ENCODE measurements at regions not wholly inside any gene's neighbourhood (a gene's known extent, or its start where the extent isn't known, plus 50 kb on each side); places are given as distances from the start of the nearest gene placed in this dataset.

- intact Hi-C loops (cut with DNase I), result no loop called here
- Histone ChIP-seq H3K27ac (no peak overlapping the region), H3K27me3 (no peaks in the 10 kb centered on the region), H3K9me3 (no peaks in the 10 kb centered on the region), H3K36me3 (no peaks in the 10 kb centered on the region), H3K4me1 (no peaks in the 10 kb centered on the region), H3K4me3 (no peak overlapping the region)
- no peak for TF ChIP-seq CTCF (IDR thresholded peaks at IDR 0.05)
- ATAC-seq (no peak), DNase-seq (no peak)
- 74 to 79% methylated on average over 6 of the region's 6 CpGs for WGBS, 2 donors
These were observed 53.8 kb upstream of the NRSN1 start for GRCh38 chr6:24072038-24072746.

- H3K9me3 ChIP-seq, result no peaks in the 10 kb centered on the region
- no peak overlapping the region for H3K4me3 ChIP-seq
- H3K27me3 ChIP-seq, result no peaks in the 10 kb centered on the region
- no peak overlapping the region for H3K27ac ChIP-seq
- DNase-seq (no peak), ATAC-seq (no peak)
- WGBS, 2 donors, result 71 to 94% methylated on average over 1 of the region's 1 CpG
- no peaks in the 10 kb centered on the region for H3K4me1 ChIP-seq
- H3K36me3 ChIP-seq, result no peaks in the 10 kb centered on the region
- intact Hi-C loops (cut with DNase I), result no loop called here
- TF ChIP-seq CTCF (IDR thresholded peaks at IDR 0.05), result no peak
These were observed 50.0 kb upstream of the NRSN1 start for GRCh38 chr6:24076011-24076410.
